ENCODE measurements at regions not wholly inside any gene's neighbourhood (a gene's known extent, or its start where the extent isn't known, plus 50 kb on each side); places are given as distances from the start of the nearest gene placed in this dataset.

GRCh38 chr11:134714021-134714656 lies 302.1 kb upstream of the B3GAT1 start:
- Histone ChIP-seq H3K9ac (ENCODE audit: low read length in 5 of 5) (no peak overlapping the region), H3K27ac (ENCODE audit: low read depth, low read length) (no peak overlapping the region), H3K4me3 (ENCODE audit: low read depth in 1 of 5, low read length in 5 of 5) (no peak overlapping the region), H3K27me3 (ENCODE audit: control insufficient read depth in 5 of 5, insufficient read depth in 4 of 5, low read length in 5 of 5) (peaks cover 0 to 7% (median 0%) of the 10 kb centered on the region in 5 donors), H3K4me1 (ENCODE audit: control insufficient read depth in 5 of 5, insufficient read depth in 5 of 5, low read length in 5 of 5) (no peaks in the 10 kb centered on the region), H3K9me3 (ENCODE audit: control insufficient read depth in 5 of 5, low read length in 5 of 5) (peaks cover 0 to 4% (median 0%) of the 10 kb centered on the region in 5 donors), H3K36me3 (ENCODE audit: control insufficient read depth in 5 of 5, insufficient read depth in 5 of 5, low read length in 5 of 5) (no peaks in the 10 kb centered on the region)

GRCh38 chr11:134712228-134713145 lies 300.4 kb upstream of the B3GAT1 start:
- H3K36me3 ChIP-seq (ENCODE audit: control insufficient read depth in 5 of 5, insufficient read depth in 5 of 5, low read length in 5 of 5), result no peaks in the 10 kb centered on the region
- no peak overlapping the region for H3K27ac ChIP-seq (ENCODE audit: low read depth, low read length)
- H3K27me3 ChIP-seq (ENCODE audit: control insufficient read depth in 5 of 5, insufficient read depth in 4 of 5, low read length in 5 of 5), result peaks cover 0 to 7% (median 0%) of the 10 kb centered on the region in 5 donors
- peaks cover 0 to 4% (median 0%) of the 10 kb centered on the region in 5 donors for H3K9me3 ChIP-seq (ENCODE audit: control insufficient read depth in 5 of 5, low read length in 5 of 5)
- H3K9ac ChIP-seq (ENCODE audit: low read length in 5 of 5), result no peak overlapping the region
- no peaks in the 10 kb centered on the region for H3K4me1 ChIP-seq (ENCODE audit: control insufficient read depth in 5 of 5, insufficient read depth in 5 of 5, low read length in 5 of 5)
- no peak overlapping the region for H3K4me3 ChIP-seq (ENCODE audit: low read depth in 1 of 5, low read length in 5 of 5)

- H3K9me3 ChIP-seq (ENCODE audit: control insufficient read depth in 5 of 5, low read length in 5 of 5), result peaks cover 0 to 4% (median 0%) of the 10 kb centered on the region in 5 donors
- no peak overlapping the region for H3K4me3 ChIP-seq (ENCODE audit: low read depth in 1 of 5, low read length in 5 of 5)
- H3K4me1 ChIP-seq (ENCODE audit: control insufficient read depth in 5 of 5, insufficient read depth in 5 of 5, low read length in 5 of 5), result no peaks in the 10 kb centered on the region
- no peaks in the 10 kb centered on the region for H3K36me3 ChIP-seq (ENCODE audit: control insufficient read depth in 5 of 5, insufficient read depth in 5 of 5, low read length in 5 of 5)
- no peak overlapping the region for H3K27ac ChIP-seq (ENCODE audit: low read depth, low read length)
- H3K27me3 ChIP-seq (ENCODE audit: control insufficient read depth in 5 of 5, insufficient read depth in 4 of 5, low read length in 5 of 5), result peaks cover 0 to 5% (median 0%) of the 10 kb centered on the region in 5 donors
- no peak overlapping the region for H3K9ac ChIP-seq (ENCODE audit: low read length in 5 of 5)
These were observed 299.5 kb upstream of the B3GAT1 start for GRCh38 chr11:134711588-134711987.

GRCh38 chr11:134710861-134711407 lies 298.9 kb upstream of the B3GAT1 start:
- no peak overlapping the region for H3K9ac ChIP-seq (ENCODE audit: low read length in 5 of 5)
- H3K27ac ChIP-seq (ENCODE audit: low read depth, low read length), result no peak overlapping the region
- H3K36me3 ChIP-seq (ENCODE audit: control insufficient read depth in 5 of 5, insufficient read depth in 5 of 5, low read length in 5 of 5), result no peaks in the 10 kb centered on the region
- H3K4me1 ChIP-seq (ENCODE audit: control insufficient read depth in 5 of 5, insufficient read depth in 5 of 5, low read length in 5 of 5), result no peaks in the 10 kb centered on the region
- peaks cover 0 to 5% (median 0%) of the 10 kb centered on the region in 5 donors for H3K27me3 ChIP-seq (ENCODE audit: control insufficient read depth in 5 of 5, insufficient read depth in 4 of 5, low read length in 5 of 5)
- H3K9me3 ChIP-seq (ENCODE audit: control insufficient read depth in 5 of 5, low read length in 5 of 5), result peaks cover 0 to 4% (median 0%) of the 10 kb centered on the region in 5 donors
- no peak overlapping the region for H3K4me3 ChIP-seq (ENCODE audit: low read depth in 1 of 5, low read length in 5 of 5)

GRCh38 chr11:134705858-134706257 lies 293.8 kb upstream of the B3GAT1 start:
- no peak overlapping the region for H3K9ac ChIP-seq (ENCODE audit: low read length in 5 of 5)
- peaks cover 0 to 6% (median 0%) of the 10 kb centered on the region in 5 donors for H3K27me3 ChIP-seq (ENCODE audit: control insufficient read depth in 5 of 5, insufficient read depth in 4 of 5, low read length in 5 of 5)
- H3K27ac ChIP-seq (ENCODE audit: low read depth, low read length), result no peak overlapping the region
- no peaks in the 10 kb centered on the region for H3K36me3 ChIP-seq (ENCODE audit: control insufficient read depth in 5 of 5, insufficient read depth in 5 of 5, low read length in 5 of 5)
- no peak overlapping the region for H3K4me3 ChIP-seq (ENCODE audit: low read depth in 1 of 5, low read length in 5 of 5)
- H3K9me3 ChIP-seq (ENCODE audit: control insufficient read depth in 5 of 5, low read length in 5 of 5), result no peaks in the 10 kb centered on the region
- H3K4me1 ChIP-seq (ENCODE audit: control insufficient read depth in 5 of 5, insufficient read depth in 5 of 5, low read length in 5 of 5), result no peaks in the 10 kb centered on the region

- Histone ChIP-seq H3K4me1 (ENCODE audit: control insufficient read depth in 5 of 5, insufficient read depth in 5 of 5, low read length in 5 of 5) (no peaks in the 10 kb centered on the region), H3K27ac (ENCODE audit: low read depth, low read length) (no peak overlapping the region), H3K9me3 (ENCODE audit: control insufficient read depth in 5 of 5, low read length in 5 of 5) (no peaks in the 10 kb centered on the region), H3K9ac (ENCODE audit: low read length in 5 of 5) (no peak overlapping the region), H3K27me3 (ENCODE audit: control insufficient read depth in 5 of 5, insufficient read depth in 4 of 5, low read length in 5 of 5) (peaks cover 0 to 10% (median 6%) of the 10 kb centered on the region in 5 donors), H3K36me3 (ENCODE audit: control insufficient read depth in 5 of 5, insufficient read depth in 5 of 5, low read length in 5 of 5) (no peaks in the 10 kb centered on the region), H3K4me3 (ENCODE audit: low read depth in 1 of 5, low read length in 5 of 5) (no peak overlapping the region)
These were observed 290.8 kb upstream of the B3GAT1 start for GRCh38 chr11:134702827-134703226.

GRCh38 chr11:134701564-134702165 lies 289.6 kb upstream of the B3GAT1 start:
- H3K36me3 ChIP-seq (ENCODE audit: control insufficient read depth in 5 of 5, insufficient read depth in 5 of 5, low read length in 5 of 5), result no peaks in the 10 kb centered on the region
- H3K27ac ChIP-seq (ENCODE audit: low read depth, low read length), result no peak overlapping the region
- no peak overlapping the region for H3K4me3 ChIP-seq (ENCODE audit: low read depth in 1 of 5, low read length in 5 of 5)
- no peaks in the 10 kb centered on the region for H3K9me3 ChIP-seq (ENCODE audit: control insufficient read depth in 5 of 5, low read length in 5 of 5)
- H3K9ac ChIP-seq (ENCODE audit: low read length in 5 of 5), result no peak overlapping the region
- H3K27me3 ChIP-seq (ENCODE audit: control insufficient read depth in 5 of 5, insufficient read depth in 4 of 5, low read length in 5 of 5), result peaks cover 0 to 10% (median 6%) of the 10 kb centered on the region in 5 donors
- H3K4me1 ChIP-seq (ENCODE audit: control insufficient read depth in 5 of 5, insufficient read depth in 5 of 5, low read length in 5 of 5), result no peaks in the 10 kb centered on the region

GRCh38 chr11:134700101-134700640 lies 288.1 kb upstream of the B3GAT1 start:
- H3K4me1 ChIP-seq (ENCODE audit: control insufficient read depth in 5 of 5, insufficient read depth in 5 of 5, low read length in 5 of 5), result no peaks in the 10 kb centered on the region

GRCh38 chr11:134696455-134696854 lies 284.4 kb upstream of the B3GAT1 start:
- no peak overlapping the region for H3K9ac ChIP-seq (ENCODE audit: low read length in 5 of 5)
- no peak overlapping the region for H3K27ac ChIP-seq (ENCODE audit: low read depth, low read length)
- peaks cover 0 to 10% (median 4%) of the 10 kb centered on the region in 5 donors for H3K27me3 ChIP-seq (ENCODE audit: control insufficient read depth in 5 of 5, insufficient read depth in 4 of 5, low read length in 5 of 5)
- no peaks in the 10 kb centered on the region for H3K4me1 ChIP-seq (ENCODE audit: control insufficient read depth in 5 of 5, insufficient read depth in 5 of 5, low read length in 5 of 5)
- no peak overlapping the region for H3K4me3 ChIP-seq (ENCODE audit: low read depth in 1 of 5, low read length in 5 of 5)
- H3K36me3 ChIP-seq (ENCODE audit: control insufficient read depth in 5 of 5, insufficient read depth in 5 of 5, low read length in 5 of 5), result no peaks in the 10 kb centered on the region
- no peaks in the 10 kb centered on the region for H3K9me3 ChIP-seq (ENCODE audit: control insufficient read depth in 5 of 5, low read length in 5 of 5)

More at GRCh38 chr11:134700101-134700640, 288.1 kb upstream of the B3GAT1 start:
- Histone ChIP-seq H3K27ac (ENCODE audit: low read depth, low read length) (no peak overlapping the region), H3K27me3 (ENCODE audit: control insufficient read depth in 5 of 5, insufficient read depth in 4 of 5, low read length in 5 of 5) (peaks cover 0 to 10% (median 6%) of the 10 kb centered on the region in 5 donors), H3K9me3 (ENCODE audit: control insufficient read depth in 5 of 5, low read length in 5 of 5) (no peaks in the 10 kb centered on the region), H3K36me3 (ENCODE audit: control insufficient read depth in 5 of 5, insufficient read depth in 5 of 5, low read length in 5 of 5) (no peaks in the 10 kb centered on the region), H3K9ac (ENCODE audit: low read length in 5 of 5) (no peak overlapping the region), H3K4me3 (ENCODE audit: low read depth in 1 of 5, low read length in 5 of 5) (no peak overlapping the region)
